ENCODE measurements at regions not wholly inside any gene's neighbourhood (a gene's known extent, or its start where the extent isn't known, plus 50 kb on each side); places are given as distances from the start of the nearest gene placed in this dataset.
A peak's percentile ranks its signal among the peaks of the same experiment; 100 is the strongest.

- ChIA-PET CTCF (no interaction called here), POLR2A (no interaction called here)
- Histone ChIP-seq H3K9me2 (no peaks in the 10 kb centered on the region), H4K20me1 (ENCODE audit: insufficient read depth) (no peaks in the 10 kb centered on the region), H3K9ac (no peak overlapping the region), H3K27me3 (ENCODE audit: insufficient read depth) (no peaks in the 10 kb centered on the region), H3K79me2 (ENCODE audit: insufficient read depth) (no peaks in the 10 kb centered on the region), H3K4me3 (ENCODE audit: low read depth in 2 of 2, low read length in 1 of 2) (no peak overlapping the region), H3F3A (replicated peaks; ENCODE audit: insufficient read depth) (no peaks in the 10 kb centered on the region), H3K4me2 (no peak overlapping the region), H3K9me3 (no peaks in the 10 kb centered on the region), H3K36me3 (replicated peaks in 1 of 2; ENCODE audit: control insufficient read depth in 1 of 2, insufficient read depth in 2 of 2, low read length in 1 of 2) (no peaks in the 10 kb centered on the region), H2AFZ (ENCODE audit: low read depth) (no peak overlapping the region), H3K27ac (ENCODE audit: low read depth in 2 of 2, low read length in 1 of 2) (no peak overlapping the region; a peak in 1 of 4 replicates), H3K4me1 (ENCODE audit: control insufficient read depth in 1 of 2, insufficient read depth in 2 of 2, low read depth in 1 of 2, low read length in 1 of 2) (peaks cover 0 to 4% of the 10 kb centered on the region in 2 experiments; a peak in 2 of 4 replicates)
- DNase-seq: no peak
- 60% methylated on average over 3 of the region's 3 CpGs for WGBS (ENCODE audit: low lambda C conversion rate)
- TF ChIP-seq CHD2 (IDR thresholded peaks at IDR 0.05; ENCODE audit: low read length, partially characterized antibody) (no peak), REST (IDR thresholded peaks at IDR 0.05; ENCODE audit: low read depth, low read length) (no peak)
These were observed 243.2 kb downstream of the RFPL4B start for GRCh38 chr6:112590326-112590725.

DNA sequence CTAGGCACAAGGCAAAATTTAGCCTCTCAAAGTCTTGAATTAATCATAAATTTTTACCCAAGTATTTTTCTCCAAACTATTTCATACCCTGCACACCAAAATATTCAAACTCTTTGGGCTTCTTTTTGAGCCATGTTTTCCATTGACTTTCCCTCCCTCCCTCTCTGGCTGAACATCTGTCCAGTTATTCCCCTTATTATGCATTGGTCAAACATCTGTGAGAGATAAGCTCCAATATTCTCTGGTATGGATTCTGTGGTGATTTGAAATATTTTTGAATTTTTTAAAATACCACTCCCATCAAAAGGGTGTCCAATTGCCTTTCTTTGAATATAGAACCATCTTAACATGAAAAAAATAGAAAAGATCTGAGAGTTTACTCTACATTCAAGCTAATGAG, 244.2 kb downstream of the RFPL4B start:
- Histone ChIP-seq H4K20me1 (ENCODE audit: insufficient read depth) (no peaks in the 10 kb centered on the region), H3K9ac (no peak overlapping the region), H3K4me1 (ENCODE audit: control insufficient read depth in 1 of 2, insufficient read depth in 2 of 2, low read depth in 1 of 2, low read length in 1 of 2) (peaks cover 0 to 4% of the 10 kb centered on the region in 2 experiments; a peak in 2 of 4 replicates), H3K27me3 (ENCODE audit: insufficient read depth) (no peaks in the 10 kb centered on the region), H3K79me2 (ENCODE audit: insufficient read depth) (no peaks in the 10 kb centered on the region), H3K9me3 (no peaks in the 10 kb centered on the region), H3K27ac (ENCODE audit: low read depth in 2 of 2, low read length in 1 of 2) (no peak overlapping the region; a peak in 1 of 4 replicates), H3K4me3 (ENCODE audit: low read depth in 2 of 2, low read length in 1 of 2) (no peak overlapping the region), H2AFZ (ENCODE audit: low read depth) (no peak overlapping the region), H3F3A (replicated peaks; ENCODE audit: insufficient read depth) (no peaks in the 10 kb centered on the region), H3K4me2 (no peak overlapping the region), H3K36me3 (replicated peaks in 1 of 2; ENCODE audit: control insufficient read depth in 1 of 2, insufficient read depth in 2 of 2, low read length in 1 of 2) (no peaks in the 10 kb centered on the region), H3K9me2 (no peaks in the 10 kb centered on the region)
- ChIA-PET CTCF (interaction anchor here (1.0 to 1.2 kb wide), 2 partner anchors 10 to 28 kb away, joined by 3 read pairs; no protein-coding TSS in a partner anchor), POLR2A (no interaction called here)
- no peak for DNase-seq
- TF ChIP-seq CHD2 (IDR thresholded peaks at IDR 0.05; ENCODE audit: low read length, partially characterized antibody) (no peak), TAF1 (IDR thresholded peaks at IDR 0.05; ENCODE audit: borderline replicate concordance, low read depth, low read length) (no peak), RAD21 (IDR thresholded peaks at IDR 0.05; ENCODE audit: low read length) (no peak), JUND (IDR thresholded peaks at IDR 0.05) (no peak), RXRA (IDR thresholded peaks at IDR 0.05; ENCODE audit: borderline replicate concordance, low read depth) (no peak), FOSL2 (IDR thresholded peaks at IDR 0.05; ENCODE audit: borderline replicate concordance, low read depth) (no peak), RCOR1 (IDR thresholded peaks at IDR 0.05; ENCODE audit: low read length) (no peak)

DNA sequence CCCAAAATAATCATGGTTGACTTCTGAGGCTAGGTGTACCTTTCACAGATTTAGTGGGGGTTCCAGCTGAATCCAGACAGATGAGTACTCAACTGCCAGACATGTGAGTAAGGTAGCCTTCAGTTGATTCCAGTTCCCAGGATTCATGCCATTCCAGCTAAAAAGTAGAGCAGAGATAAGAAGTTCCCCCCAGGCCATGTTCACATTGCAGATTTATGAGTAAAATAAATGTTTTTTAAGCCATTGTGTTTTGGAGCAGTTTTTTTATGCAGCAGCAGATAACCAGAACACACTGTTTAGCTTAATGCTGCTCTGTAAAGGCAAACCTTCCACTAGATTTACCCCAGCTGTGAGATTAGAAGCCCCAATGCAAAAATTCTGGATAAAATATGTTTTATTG, 245.0 kb downstream of the RFPL4B start:
- no peaks in the 10 kb centered on the region for H3K9me3 ChIP-seq
- H3K4me1 ChIP-seq (ENCODE audit: control insufficient read depth in 1 of 2, insufficient read depth in 2 of 2, low read depth in 1 of 2, low read length in 1 of 2): peaks cover under 1 to 4% of the 10 kb centered on the region in 2 experiments; a peak in 2 of 4 replicates
- H3K27me3 ChIP-seq (ENCODE audit: insufficient read depth): no peaks in the 10 kb centered on the region
- CTCF ChIA-PET: interaction anchor here (1.0 to 1.2 kb wide), 2 partner anchors 9 to 27 kb away, joined by 3 read pairs; no protein-coding TSS in a partner anchor
- H4K20me1 ChIP-seq (ENCODE audit: insufficient read depth): no peaks in the 10 kb centered on the region
- no peak for DNase-seq
- no peaks in the 10 kb centered on the region for H3K79me2 ChIP-seq (ENCODE audit: insufficient read depth)
- peak overlapping the region in 1 of 2 experiments; percentile 60; a peak in 1 of 4 replicates for H3K27ac ChIP-seq (ENCODE audit: low read depth in 2 of 2, low read length in 1 of 2)
- no peak overlapping the region for H3K9ac ChIP-seq
- no peak overlapping the region for H3K4me3 ChIP-seq (ENCODE audit: low read depth in 2 of 2, low read length in 1 of 2)
- no peaks in the 10 kb centered on the region for H3K9me2 ChIP-seq
- H2AFZ ChIP-seq (ENCODE audit: low read depth): no peak overlapping the region
- POLR2A ChIA-PET: no interaction called here
- H3K4me2 ChIP-seq: no peak overlapping the region
- no peaks in the 10 kb centered on the region for H3K36me3 ChIP-seq (replicated peaks in 1 of 2; ENCODE audit: control insufficient read depth in 1 of 2, insufficient read depth in 2 of 2, low read length in 1 of 2)
- H3F3A ChIP-seq (replicated peaks; ENCODE audit: insufficient read depth): no peaks in the 10 kb centered on the region
- TF ChIP-seq RCOR1 (IDR thresholded peaks at IDR 0.05; ENCODE audit: low read length): peak; percentile 48; the same call in 1 of the 2 replicates
- no peak for TF ChIP-seq RXRA (IDR thresholded peaks at IDR 0.05; ENCODE audit: borderline replicate concordance, low read depth)
- TF ChIP-seq ELF1 (IDR thresholded peaks at IDR 0.05): no peak
- TF ChIP-seq EP300 (IDR thresholded peaks at IDR 0.05; ENCODE audit: borderline replicate concordance in 1 of 2, low read depth in 1 of 2, low read length in 1 of 2): peak in 1 of 2 experiments; percentile 78; a peak in 2 of 4 replicates
- TF ChIP-seq EZH2phosphoT487 (IDR thresholded peaks at IDR 0.05; ENCODE audit: borderline replicate concordance, low read depth): no peak
- TF ChIP-seq FOXM1 (IDR thresholded peaks at IDR 0.05; ENCODE audit: low read depth): no peak
- TF ChIP-seq TAF1 (IDR thresholded peaks at IDR 0.05; ENCODE audit: borderline replicate concordance, low read depth, low read length): no peak
- no peak for TF ChIP-seq SIN3A (IDR thresholded peaks at IDR 0.05; ENCODE audit: borderline replicate concordance, low read depth, low read length)
- TF ChIP-seq IRF3 (IDR thresholded peaks at IDR 0.05; ENCODE audit: low read depth, low read length): no peak
- TF ChIP-seq, protein P1, sequence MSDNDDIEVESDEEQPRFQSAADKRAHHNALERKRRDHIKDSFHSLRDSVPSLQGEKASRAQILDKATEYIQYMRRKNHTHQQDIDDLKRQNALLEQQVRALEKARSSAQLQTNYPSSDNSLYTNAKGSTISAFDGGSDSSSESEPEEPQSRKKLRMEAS (IDR thresholded peaks at IDR 0.05; ENCODE audit: low read depth): no peak
- no peak for TF ChIP-seq USF1 (IDR thresholded peaks at IDR 0.05; ENCODE audit: borderline replicate concordance, low read depth)
- TF ChIP-seq MEF2A (IDR thresholded peaks at IDR 0.05; ENCODE audit: borderline replicate concordance, low read depth): no peak

All from SK-N-SH (cell line).